H1 (cell line): ENCODE measurements at regions not wholly inside any gene's neighbourhood (a gene's known extent, or its start where the extent isn't known, plus 50 kb on each side); places are given as distances from the start of the nearest gene placed in this dataset.

Experiments used
- CEBPB ChIP-seq: IDR thresholded peaks from 2 replicates; pipeline ENCODE4 v1.6.1; 2012; ENCODE audit warnings: low read depth, low read length
- PHF8 ChIP-seq: fragments of 200-600 bp; sonication (generic); conservative IDR thresholded peaks from 2 replicates; pipeline ENCODE4 v1.7.1; 2012; ENCODE audit warnings: low read depth, mild to moderate bottlenecking, inconsistent platforms, low read length, moderate library complexity
- SP1 ChIP-seq: IDR thresholded peaks from 2 replicates; pipeline ENCODE4 v1.6.1; 2011; ENCODE audit warnings: low read depth, low read length
- TAF1 ChIP-seq: IDR thresholded peaks from 2 replicates; pipeline ENCODE4 v1.6.1; 2011; ENCODE audit warnings: mild to moderate bottlenecking, low read depth, low read length
- TF ChIP-seq, protein P1 (sequence below): fragments of 300-600 bp; sonication (generic); IDR thresholded peaks from 2 replicates; pipeline ENCODE4 v1.7.1; 2012; ENCODE audit warnings: low read length, moderate library complexity, mild to moderate bottlenecking, inconsistent platforms; ENCODE audit not compliant: insufficient replicate concordance
- TF ChIP-seq, protein P2 (sequence below), 3 experiments: IDR thresholded peaks; 1 replicate in 2 of 3; 2 replicates in 1 of 3; pipeline versions ENCODE4 v1.5.1 to v1.6.1; 2011; ENCODE audit warnings: low read length in 3 of 3, mild to moderate bottlenecking in 3 of 3, inconsistent platforms in 2 of 3, low read depth in 1 of 3, moderate library complexity in 1 of 3; ENCODE audit not compliant: insufficient read depth in 1 of 3; ENCODE audit errors: control extremely low read depth in 1 of 3
- TF ChIP-seq, protein P3 (sequence below): IDR thresholded peaks from 2 replicates; pipeline ENCODE4 v1.6.1; 2011; ENCODE audit warnings: low read length, improper control_type of control experiment
- TF ChIP-seq, protein P4 (sequence below): IDR thresholded peaks from 2 replicates; pipeline ENCODE4 v1.6.1; 2011; ENCODE audit warnings: low read depth, mild to moderate bottlenecking, low read length; ENCODE audit not compliant: insufficient read depth

DNA sequence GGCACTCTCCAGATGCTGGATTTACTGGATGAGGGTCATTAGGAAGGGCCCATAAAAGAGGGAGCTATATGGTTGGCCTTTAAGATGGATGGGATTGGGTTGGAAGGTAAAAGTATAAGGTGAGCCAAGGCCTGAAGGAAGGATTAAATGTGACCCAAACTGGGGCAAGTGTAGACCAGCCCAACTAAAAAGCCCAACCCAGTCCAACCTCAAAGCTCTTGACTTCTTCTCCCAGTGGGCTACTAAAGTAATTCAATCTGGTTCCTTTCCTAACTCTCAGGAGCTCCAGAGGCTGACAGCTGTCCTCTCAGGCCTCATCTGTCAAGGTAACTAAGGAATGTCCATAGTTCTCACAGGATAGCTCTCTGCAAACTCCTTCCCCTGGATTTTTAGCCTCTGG is 122.2 kb upstream of the EFNA5 start (continued):
- TF ChIP-seq, protein P1, sequence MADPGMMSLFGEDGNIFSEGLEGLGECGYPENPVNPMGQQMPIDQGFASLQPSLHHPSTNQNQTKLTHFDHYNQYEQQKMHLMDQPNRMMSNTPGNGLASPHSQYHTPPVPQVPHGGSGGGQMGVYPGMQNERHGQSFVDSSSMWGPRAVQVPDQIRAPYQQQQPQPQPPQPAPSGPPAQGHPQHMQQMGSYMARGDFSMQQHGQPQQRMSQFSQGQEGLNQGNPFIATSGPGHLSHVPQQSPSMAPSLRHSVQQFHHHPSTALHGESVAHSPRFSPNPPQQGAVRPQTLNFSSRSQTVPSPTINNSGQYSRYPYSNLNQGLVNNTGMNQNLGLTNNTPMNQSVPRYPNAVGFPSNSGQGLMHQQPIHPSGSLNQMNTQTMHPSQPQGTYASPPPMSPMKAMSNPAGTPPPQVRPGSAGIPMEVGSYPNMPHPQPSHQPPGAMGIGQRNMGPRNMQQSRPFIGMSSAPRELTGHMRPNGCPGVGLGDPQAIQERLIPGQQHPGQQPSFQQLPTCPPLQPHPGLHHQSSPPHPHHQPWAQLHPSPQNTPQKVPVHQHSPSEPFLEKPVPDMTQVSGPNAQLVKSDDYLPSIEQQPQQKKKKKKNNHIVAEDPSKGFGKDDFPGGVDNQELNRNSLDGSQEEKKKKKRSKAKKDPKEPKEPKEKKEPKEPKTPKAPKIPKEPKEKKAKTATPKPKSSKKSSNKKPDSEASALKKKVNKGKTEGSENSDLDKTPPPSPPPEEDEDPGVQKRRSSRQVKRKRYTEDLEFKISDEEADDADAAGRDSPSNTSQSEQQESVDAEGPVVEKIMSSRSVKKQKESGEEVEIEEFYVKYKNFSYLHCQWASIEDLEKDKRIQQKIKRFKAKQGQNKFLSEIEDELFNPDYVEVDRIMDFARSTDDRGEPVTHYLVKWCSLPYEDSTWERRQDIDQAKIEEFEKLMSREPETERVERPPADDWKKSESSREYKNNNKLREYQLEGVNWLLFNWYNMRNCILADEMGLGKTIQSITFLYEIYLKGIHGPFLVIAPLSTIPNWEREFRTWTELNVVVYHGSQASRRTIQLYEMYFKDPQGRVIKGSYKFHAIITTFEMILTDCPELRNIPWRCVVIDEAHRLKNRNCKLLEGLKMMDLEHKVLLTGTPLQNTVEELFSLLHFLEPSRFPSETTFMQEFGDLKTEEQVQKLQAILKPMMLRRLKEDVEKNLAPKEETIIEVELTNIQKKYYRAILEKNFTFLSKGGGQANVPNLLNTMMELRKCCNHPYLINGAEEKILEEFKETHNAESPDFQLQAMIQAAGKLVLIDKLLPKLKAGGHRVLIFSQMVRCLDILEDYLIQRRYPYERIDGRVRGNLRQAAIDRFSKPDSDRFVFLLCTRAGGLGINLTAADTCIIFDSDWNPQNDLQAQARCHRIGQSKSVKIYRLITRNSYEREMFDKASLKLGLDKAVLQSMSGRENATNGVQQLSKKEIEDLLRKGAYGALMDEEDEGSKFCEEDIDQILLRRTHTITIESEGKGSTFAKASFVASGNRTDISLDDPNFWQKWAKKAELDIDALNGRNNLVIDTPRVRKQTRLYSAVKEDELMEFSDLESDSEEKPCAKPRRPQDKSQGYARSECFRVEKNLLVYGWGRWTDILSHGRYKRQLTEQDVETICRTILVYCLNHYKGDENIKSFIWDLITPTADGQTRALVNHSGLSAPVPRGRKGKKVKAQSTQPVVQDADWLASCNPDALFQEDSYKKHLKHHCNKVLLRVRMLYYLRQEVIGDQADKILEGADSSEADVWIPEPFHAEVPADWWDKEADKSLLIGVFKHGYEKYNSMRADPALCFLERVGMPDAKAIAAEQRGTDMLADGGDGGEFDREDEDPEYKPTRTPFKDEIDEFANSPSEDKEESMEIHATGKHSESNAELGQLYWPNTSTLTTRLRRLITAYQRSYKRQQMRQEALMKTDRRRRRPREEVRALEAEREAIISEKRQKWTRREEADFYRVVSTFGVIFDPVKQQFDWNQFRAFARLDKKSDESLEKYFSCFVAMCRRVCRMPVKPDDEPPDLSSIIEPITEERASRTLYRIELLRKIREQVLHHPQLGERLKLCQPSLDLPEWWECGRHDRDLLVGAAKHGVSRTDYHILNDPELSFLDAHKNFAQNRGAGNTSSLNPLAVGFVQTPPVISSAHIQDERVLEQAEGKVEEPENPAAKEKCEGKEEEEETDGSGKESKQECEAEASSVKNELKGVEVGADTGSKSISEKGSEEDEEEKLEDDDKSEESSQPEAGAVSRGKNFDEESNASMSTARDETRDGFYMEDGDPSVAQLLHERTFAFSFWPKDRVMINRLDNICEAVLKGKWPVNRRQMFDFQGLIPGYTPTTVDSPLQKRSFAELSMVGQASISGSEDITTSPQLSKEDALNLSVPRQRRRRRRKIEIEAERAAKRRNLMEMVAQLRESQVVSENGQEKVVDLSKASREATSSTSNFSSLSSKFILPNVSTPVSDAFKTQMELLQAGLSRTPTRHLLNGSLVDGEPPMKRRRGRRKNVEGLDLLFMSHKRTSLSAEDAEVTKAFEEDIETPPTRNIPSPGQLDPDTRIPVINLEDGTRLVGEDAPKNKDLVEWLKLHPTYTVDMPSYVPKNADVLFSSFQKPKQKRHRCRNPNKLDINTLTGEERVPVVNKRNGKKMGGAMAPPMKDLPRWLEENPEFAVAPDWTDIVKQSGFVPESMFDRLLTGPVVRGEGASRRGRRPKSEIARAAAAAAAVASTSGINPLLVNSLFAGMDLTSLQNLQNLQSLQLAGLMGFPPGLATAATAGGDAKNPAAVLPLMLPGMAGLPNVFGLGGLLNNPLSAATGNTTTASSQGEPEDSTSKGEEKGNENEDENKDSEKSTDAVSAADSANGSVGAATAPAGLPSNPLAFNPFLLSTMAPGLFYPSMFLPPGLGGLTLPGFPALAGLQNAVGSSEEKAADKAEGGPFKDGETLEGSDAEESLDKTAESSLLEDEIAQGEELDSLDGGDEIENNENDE: no peak
- TF ChIP-seq PHF8 (no peak), CEBPB (no peak), SP1 (no peak), TAF1 (no peak)
- TF ChIP-seq, protein P2, sequence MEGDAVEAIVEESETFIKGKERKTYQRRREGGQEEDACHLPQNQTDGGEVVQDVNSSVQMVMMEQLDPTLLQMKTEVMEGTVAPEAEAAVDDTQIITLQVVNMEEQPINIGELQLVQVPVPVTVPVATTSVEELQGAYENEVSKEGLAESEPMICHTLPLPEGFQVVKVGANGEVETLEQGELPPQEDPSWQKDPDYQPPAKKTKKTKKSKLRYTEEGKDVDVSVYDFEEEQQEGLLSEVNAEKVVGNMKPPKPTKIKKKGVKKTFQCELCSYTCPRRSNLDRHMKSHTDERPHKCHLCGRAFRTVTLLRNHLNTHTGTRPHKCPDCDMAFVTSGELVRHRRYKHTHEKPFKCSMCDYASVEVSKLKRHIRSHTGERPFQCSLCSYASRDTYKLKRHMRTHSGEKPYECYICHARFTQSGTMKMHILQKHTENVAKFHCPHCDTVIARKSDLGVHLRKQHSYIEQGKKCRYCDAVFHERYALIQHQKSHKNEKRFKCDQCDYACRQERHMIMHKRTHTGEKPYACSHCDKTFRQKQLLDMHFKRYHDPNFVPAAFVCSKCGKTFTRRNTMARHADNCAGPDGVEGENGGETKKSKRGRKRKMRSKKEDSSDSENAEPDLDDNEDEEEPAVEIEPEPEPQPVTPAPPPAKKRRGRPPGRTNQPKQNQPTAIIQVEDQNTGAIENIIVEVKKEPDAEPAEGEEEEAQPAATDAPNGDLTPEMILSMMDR (IDR thresholded peaks at IDR 0.05; ENCODE audit: control extremely low read depth in 1 of 3, insufficient read depth in 1 of 3, low read depth in 1 of 3, low read length in 3 of 3): no peak
- TF ChIP-seq, protein P3, sequence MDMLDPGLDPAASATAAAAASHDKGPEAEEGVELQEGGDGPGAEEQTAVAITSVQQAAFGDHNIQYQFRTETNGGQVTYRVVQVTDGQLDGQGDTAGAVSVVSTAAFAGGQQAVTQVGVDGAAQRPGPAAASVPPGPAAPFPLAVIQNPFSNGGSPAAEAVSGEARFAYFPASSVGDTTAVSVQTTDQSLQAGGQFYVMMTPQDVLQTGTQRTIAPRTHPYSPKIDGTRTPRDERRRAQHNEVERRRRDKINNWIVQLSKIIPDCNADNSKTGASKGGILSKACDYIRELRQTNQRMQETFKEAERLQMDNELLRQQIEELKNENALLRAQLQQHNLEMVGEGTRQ: no peak
- TF ChIP-seq, protein P4, sequence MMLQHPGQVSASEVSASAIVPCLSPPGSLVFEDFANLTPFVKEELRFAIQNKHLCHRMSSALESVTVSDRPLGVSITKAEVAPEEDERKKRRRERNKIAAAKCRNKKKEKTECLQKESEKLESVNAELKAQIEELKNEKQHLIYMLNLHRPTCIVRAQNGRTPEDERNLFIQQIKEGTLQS: no peak
- TF ChIP-seq, all 59 proteins: peak for 0
